IMR-90 (cell line): ENCODE measurements at regions not wholly inside any gene's neighbourhood (a gene's known extent, or its start where the extent isn't known, plus 50 kb on each side); places are given as distances from the start of the nearest gene placed in this dataset.

Source experiments
- ATAC-seq: fragments of 200-7000 bp; cut with Tn5 transposase; 2 replicates; pipeline ENCODE4 v1.9.1; 2020; ENCODE audit warnings: low read depth, mild to moderate bottlenecking, moderate library complexity
- BruUV-seq: library from RNA; stranded (reverse); fragments of 400-500 nt; replicated peaks from 2 replicates; lab custom pipeline; 2021; lab: Mats Ljungman, UMichigan
- CTCF ChIA-PET: fragments of 300-600 bp; formaldehyde crosslinking; extraction: SDS; loops from one replicate; lab custom pipeline; 2021; ENCODE audit warnings: antibody characterized with exemption; lab: Yijun Ruan, JAX
- POLR2A ChIA-PET: fragments of 300-600 bp; sonication (Branson Sonifier 250); formaldehyde crosslinking; loops from one replicate; lab custom pipeline; 2022; ENCODE audit warnings: antibody characterized with exemption; ENCODE audit not compliant: unreplicated experiment; lab: Charles Lee
- DNase-seq: peaks from one replicate; pipeline ENCODE4 v3.0.0; 2013
- H2AFZ ChIP-seq: replicated peaks from 2 replicates; pipeline ENCODE3; 2013; ENCODE audit warnings: low read length, mild to moderate bottlenecking; ENCODE audit not compliant: poor library complexity
- H2AK5ac ChIP-seq: 2 replicates; pipeline ENCODE4 v1.6.1; 2013; ENCODE audit warnings: low read depth, low read length, inconsistent platforms
- H2AK9ac ChIP-seq: replicated peaks from 2 replicates; pipeline ENCODE3; 2013; ENCODE audit warnings: mild to moderate bottlenecking, low read depth, low read length, moderate library complexity; ENCODE audit not compliant: poor library complexity
- H2BK120ac ChIP-seq: 2 replicates; pipeline ENCODE4 v1.6.1; 2013; ENCODE audit warnings: low read depth, low read length, inconsistent platforms
- H2BK15ac ChIP-seq: 3 replicates; pipeline ENCODE4 v1.6.1; 2013; ENCODE audit warnings: low read depth, low read length, inconsistent platforms
- H2BK20ac ChIP-seq: 2 replicates; pipeline ENCODE4 v1.6.1; 2013; ENCODE audit warnings: low read depth, mild to moderate bottlenecking, inconsistent platforms, low read length, moderate library complexity
- H2BK5ac ChIP-seq: 2 replicates; pipeline ENCODE4 v1.6.1; 2013; ENCODE audit warnings: mild to moderate bottlenecking, low read depth, low read length, inconsistent platforms; ENCODE audit not compliant: poor library complexity, severe bottlenecking
- H3K14ac ChIP-seq: replicated peaks from 2 replicates; pipeline ENCODE4 v1.6.1; 2013; ENCODE audit warnings: low read depth, low read length, inconsistent platforms
- H3K18ac ChIP-seq: 2 replicates; pipeline ENCODE4 v1.6.1; 2013; ENCODE audit warnings: low read depth, low read length, control low read depth
- H3K23ac ChIP-seq: 2 replicates; pipeline ENCODE4 v1.6.1; 2013; ENCODE audit warnings: low read depth, low read length, inconsistent platforms
- H3K27ac ChIP-seq: 2 replicates; pipeline ENCODE4 v1.5.1; 2013; ENCODE audit warnings: mild to moderate bottlenecking, control low read depth, low read length; ENCODE audit not compliant: insufficient read depth
- H3K27me3 ChIP-seq: 2 replicates; pipeline ENCODE4 v1.6.1; 2013; ENCODE audit warnings: low read length; ENCODE audit not compliant: control insufficient read depth, insufficient read depth
- H3K36me3 ChIP-seq: 2 replicates; pipeline ENCODE4 v1.6.1; 2013; ENCODE audit warnings: low read length, mixed read lengths; ENCODE audit not compliant: control insufficient read depth, insufficient read depth
- H3K4ac ChIP-seq: 2 replicates; pipeline ENCODE4 v1.6.1; 2013; ENCODE audit warnings: low read depth, low read length, inconsistent platforms
- H3K4me1 ChIP-seq: 2 replicates; pipeline ENCODE4 v1.6.1; 2013; ENCODE audit warnings: low read length, mixed read lengths; ENCODE audit not compliant: control insufficient read depth, insufficient read depth
- H3K4me2 ChIP-seq: 2 replicates; pipeline ENCODE4 v1.6.1; 2013; ENCODE audit warnings: low read depth, mild to moderate bottlenecking, control low read depth, low read length, moderate library complexity
- H3K4me3 ChIP-seq: 2 replicates; pipeline ENCODE4 v1.5.1; 2013; ENCODE audit warnings: low read depth, mild to moderate bottlenecking, control low read depth, low read length, moderate library complexity; ENCODE audit not compliant: insufficient read depth
- H3K56ac ChIP-seq: 2 replicates; pipeline ENCODE4 v1.6.1; 2013; ENCODE audit warnings: low read length, inconsistent platforms; ENCODE audit not compliant: insufficient read depth; ENCODE audit errors: extremely low read depth
- H3K79me1 ChIP-seq, 2 experiments: 2 replicates each; pipeline ENCODE4 v1.6.1; 2013; ENCODE audit warnings: low read length in 2 of 2, inconsistent platforms in 1 of 2, low read depth in 1 of 2
- H3K9ac ChIP-seq: 2 replicates; pipeline ENCODE4 v1.6.1; 2013; ENCODE audit warnings: low read depth, low read length, control low read depth
- H3K9me1 ChIP-seq: 2 replicates; pipeline ENCODE4 v1.6.1; 2013; ENCODE audit warnings: low read length, inconsistent platforms; ENCODE audit not compliant: insufficient read depth
- H3K9me3 ChIP-seq: 2 replicates; pipeline ENCODE4 v1.6.1; 2013; ENCODE audit warnings: low read length; ENCODE audit not compliant: control insufficient read depth, insufficient read depth
- H4K20me1 ChIP-seq: 2 replicates; pipeline ENCODE4 v1.6.1; 2013; ENCODE audit warnings: low read length, inconsistent platforms; ENCODE audit not compliant: insufficient read depth
- H4K5ac ChIP-seq: 2 replicates; pipeline ENCODE4 v1.6.1; 2013; ENCODE audit warnings: mild to moderate bottlenecking, low read depth, low read length, control low read depth
- H4K8ac ChIP-seq, 2 experiments: 2 replicates each; pipeline ENCODE4 v1.6.1; 2013; ENCODE audit warnings: low read depth in 2 of 2, low read length in 2 of 2, control low read depth in 1 of 2, inconsistent platforms in 1 of 2
- H4K91ac ChIP-seq: 2 replicates; pipeline ENCODE4 v1.6.1; 2013; ENCODE audit warnings: low read depth, low read length, inconsistent platforms; ENCODE audit not compliant: insufficient read depth
- CHD1 ChIP-seq: IDR thresholded peaks from 2 replicates; pipeline ENCODE4 v1.6.1; 2012; ENCODE audit warnings: low read depth, low read length, improper control_type of control experiment
- FOS ChIP-seq: fragments of 150-350 bp; IDR thresholded peaks from 2 replicates; pipeline ENCODE4 v1.6.1; 2016; ENCODE audit warnings: low read depth, low read length
- MXI1 ChIP-seq: IDR thresholded peaks from 2 replicates; pipeline ENCODE4 v1.6.1; 2012; ENCODE audit warnings: low read depth, mild to moderate bottlenecking, low read length, moderate library complexity, borderline replicate concordance
- NFE2L2 ChIP-seq: fragments of 150-350 bp; IDR thresholded peaks from 2 replicates; pipeline ENCODE4 v1.6.1; 2016; ENCODE audit warnings: low read depth, mild to moderate bottlenecking, low read length
- POLR2A ChIP-seq: IDR thresholded peaks from 2 replicates; pipeline ENCODE4 v1.6.1; 2012; ENCODE audit warnings: mild to moderate bottlenecking, low read depth, low read length
- RAD21 ChIP-seq: IDR thresholded peaks from 2 replicates; pipeline ENCODE4 v1.6.1; 2012; ENCODE audit warnings: low read length, improper control_type of control experiment
- RCOR1 ChIP-seq: IDR thresholded peaks from 2 replicates; pipeline ENCODE4 v1.6.1; 2012; ENCODE audit warnings: mild to moderate bottlenecking, low read length, improper control_type of control experiment; ENCODE audit not compliant: insufficient replicate concordance
- RFX5 ChIP-seq: IDR thresholded peaks from 2 replicates; pipeline ENCODE4 v1.8.0; 2012; ENCODE audit warnings: low read depth, mild to moderate bottlenecking, low read length, moderate library complexity
- SMC3 ChIP-seq: fragments of 150-350 bp; IDR thresholded peaks from 2 replicates; pipeline ENCODE4 v1.6.1; 2016; ENCODE audit warnings: low read depth, mild to moderate bottlenecking, antibody characterized with exemption, low read length, moderate library complexity
- WGBS, 2 experiments: methylation state at CpG; one replicate each; pipeline versions ENCODE4 v1.1.5 to v1.1.7; 2013; ENCODE audit warnings: missing lambda C conversion rate in 2 of 2; ENCODE audit not compliant: insufficient read length in 1 of 2; ENCODE audit errors: extremely low coverage in 2 of 2; 5-methylcytosine and 5-hydroxymethylcytosine counted together
- dilution Hi-C: fragments of 300-500 bp; cut with HindIII; formaldehyde crosslinking; loops from one replicate; pipeline ENCODE4 v1.14.3; 2018; ENCODE audit warnings: low sequenced_read_pairs; ENCODE audit not compliant: unreplicated experiment
- in situ Hi-C: fragments of 300-500 bp; cut with MboI; formaldehyde crosslinking; loops from 3 replicates; pipeline ENCODE4 v1.14.3; 2019; ENCODE audit warnings: low sequenced_read_pairs, inconsistent platforms, mixed read lengths
- intact Hi-C: fragments of 100-400 bp; cut with micrococcal nuclease; formaldehyde crosslinking; loops from 2 replicates; pipeline ENCODE4 v1.10.0; 2022

GRCh38 chr4:27775156-27775555 is 914.5 kb downstream of the STIM2 start:
- dilution Hi-C loops: no loop called here
- TF ChIP-seq RAD21 (no peak), POLR2A (no peak), RFX5 (no peak), FOS (no peak), RCOR1 (no peak), SMC3 (no peak), CHD1 (no peak), NFE2L2 (no peak), MXI1 (no peak)
- Histone ChIP-seq H3K9me3 (no peaks in the 10 kb centered on the region), H2BK20ac (no peak overlapping the region), H2AK9ac (no peak overlapping the region), H3K9me1 (no peaks in the 10 kb centered on the region), H3K14ac (no peak overlapping the region), H4K5ac (no peak overlapping the region), H3K56ac (no peak overlapping the region), H2BK15ac (no peak overlapping the region), H3K9ac (no peak overlapping the region), H3K27ac (no peak overlapping the region), H3K18ac (no peak overlapping the region), H3K4me3 (no peak overlapping the region), H4K91ac (no peak overlapping the region), H3K79me1 (no peaks in the 10 kb centered on the region), H2AFZ (no peak overlapping the region), H2BK120ac (no peak overlapping the region), H3K27me3 (no peaks in the 10 kb centered on the region), H4K20me1 (no peaks in the 10 kb centered on the region), H3K23ac (no peak overlapping the region), H3K4me1 (no peaks in the 10 kb centered on the region), H4K8ac (no peak overlapping the region), H3K4ac (no peak overlapping the region), H2AK5ac (no peak overlapping the region), H2BK5ac (no peak overlapping the region), H3K4me2 (no peak overlapping the region), H3K36me3 (no peaks in the 10 kb centered on the region)
- BruUV-seq: no TSS peak
- in situ Hi-C loops: no loop called here
- WGBS, 2 experiments: no CpG with 5 or more reads among the region's 3 CpGs
- DNase-seq (no peak), ATAC-seq (no peak)
- POLR2A ChIA-PET: no interaction called here
- intact Hi-C loops: no loop called here
- CTCF ChIA-PET: no interaction called here
